ENCODE measurements at regions not wholly inside any gene's neighbourhood (a gene's known extent, or its start where the extent isn't known, plus 50 kb on each side); places are given as distances from the start of the nearest gene placed in this dataset.
A peak's percentile ranks its signal among the peaks of the same experiment; 100 is the strongest.

DNA sequence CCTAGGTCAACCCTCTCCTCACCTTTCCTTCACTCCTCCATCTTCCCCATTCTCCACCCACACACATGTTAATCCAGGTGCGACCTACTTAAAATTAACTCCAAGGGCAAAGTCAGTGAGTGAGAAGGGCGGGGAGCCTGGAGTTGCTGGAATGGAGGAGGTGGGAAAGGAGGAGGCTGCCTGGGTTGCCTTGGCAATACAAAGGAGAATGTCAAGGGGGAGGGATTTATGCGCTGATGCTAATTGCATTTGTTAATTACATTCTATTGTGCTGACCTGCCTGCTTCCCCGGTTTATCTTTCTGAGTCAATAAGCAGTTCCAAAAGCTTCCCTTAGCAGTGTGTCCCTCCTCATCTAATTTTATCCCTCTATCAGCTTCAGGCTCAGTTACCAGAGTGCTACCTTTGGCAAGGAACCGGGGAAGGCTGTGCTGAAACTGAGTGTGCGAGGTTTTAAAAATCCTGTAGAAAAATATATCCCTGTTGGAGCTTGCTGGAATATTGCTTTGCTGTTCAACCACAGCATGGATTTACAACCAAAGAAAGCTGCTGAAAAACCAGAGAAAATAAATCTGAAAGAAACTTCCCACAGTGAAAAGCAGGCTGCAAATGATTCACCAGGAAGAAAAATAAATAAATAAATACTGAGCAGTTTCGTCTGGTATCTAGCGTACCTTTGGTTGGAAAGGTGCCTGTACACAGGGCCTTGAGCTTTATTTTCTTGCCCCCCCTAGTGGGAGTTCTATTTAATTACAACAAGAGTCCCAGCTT, 113.2 kb upstream of the DGKB start:
- no peaks in the 10 kb centered on the region for H3K27me3 ChIP-seq (ENCODE audit: control insufficient read depth, insufficient read depth, low read length)
- peaks cover 16% of the 10 kb centered on the region for H3K4me1 ChIP-seq (ENCODE audit: control insufficient read depth, insufficient read depth, low read length)
- H3K9me3 ChIP-seq (ENCODE audit: control insufficient read depth, insufficient read depth, low read depth, low read length) = no peaks in the 10 kb centered on the region
- no peaks in the 10 kb centered on the region for H3K36me3 ChIP-seq (ENCODE audit: control insufficient read depth, insufficient read depth, low read length)
- H3K27ac ChIP-seq (ENCODE audit: low read depth, low read length) = peak overlapping the region; percentile 39; the same call in 1 of the 2 replicates
- peak overlapping the region; percentile 54 for H3K4me3 ChIP-seq (ENCODE audit: low read depth, low read length)
- peak overlapping the region; percentile 13 for H3K9ac ChIP-seq (ENCODE audit: low read length)

DNA sequence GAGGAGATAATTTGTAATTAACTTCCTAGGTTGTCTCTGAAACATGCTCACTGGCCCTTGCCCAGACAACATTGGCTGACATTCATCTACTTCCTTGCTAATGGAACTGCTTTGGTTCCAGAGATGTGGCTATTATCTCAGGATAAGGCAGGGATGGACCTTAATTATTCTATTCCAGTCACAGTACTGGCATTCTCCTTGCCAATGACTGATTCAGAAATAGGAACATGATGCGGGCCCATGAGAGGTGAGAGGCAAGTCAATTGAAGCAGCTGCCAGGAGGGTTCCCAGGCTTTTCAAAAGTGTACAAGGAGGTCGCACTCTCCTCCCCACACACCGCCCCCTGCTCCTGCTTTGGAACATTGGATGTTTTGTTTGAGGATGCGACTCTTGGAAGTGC, 109.6 kb upstream of the DGKB start:
- H3K4me1 ChIP-seq (ENCODE audit: control insufficient read depth, insufficient read depth, low read length) = peaks cover 16% of the 10 kb centered on the region
- H3K4me3 ChIP-seq (ENCODE audit: low read depth, low read length) = no peak overlapping the region
- H3K27me3 ChIP-seq (ENCODE audit: control insufficient read depth, insufficient read depth, low read length) = no peaks in the 10 kb centered on the region
- no peaks in the 10 kb centered on the region for H3K9me3 ChIP-seq (ENCODE audit: control insufficient read depth, insufficient read depth, low read depth, low read length)
- no peak overlapping the region for H3K9ac ChIP-seq (ENCODE audit: low read length)
- no peak overlapping the region for H3K27ac ChIP-seq (ENCODE audit: low read depth, low read length)
- no peaks in the 10 kb centered on the region for H3K36me3 ChIP-seq (ENCODE audit: control insufficient read depth, insufficient read depth, low read length)

- Histone ChIP-seq H3K4me3 (ENCODE audit: low read depth, low read length) (no peak overlapping the region), H3K27me3 (ENCODE audit: control insufficient read depth, insufficient read depth, low read length) (no peaks in the 10 kb centered on the region), H3K36me3 (ENCODE audit: control insufficient read depth, insufficient read depth, low read length) (no peaks in the 10 kb centered on the region), H3K9me3 (ENCODE audit: control insufficient read depth, insufficient read depth, low read depth, low read length) (no peaks in the 10 kb centered on the region), H3K4me1 (ENCODE audit: control insufficient read depth, insufficient read depth, low read length) (peaks cover 9% of the 10 kb centered on the region), H3K9ac (ENCODE audit: low read length) (no peak overlapping the region), H3K27ac (ENCODE audit: low read depth, low read length) (no peak overlapping the region)
These were observed 108.7 kb upstream of the DGKB start for GRCh38 chr7:15011289-15011688.

DNA sequence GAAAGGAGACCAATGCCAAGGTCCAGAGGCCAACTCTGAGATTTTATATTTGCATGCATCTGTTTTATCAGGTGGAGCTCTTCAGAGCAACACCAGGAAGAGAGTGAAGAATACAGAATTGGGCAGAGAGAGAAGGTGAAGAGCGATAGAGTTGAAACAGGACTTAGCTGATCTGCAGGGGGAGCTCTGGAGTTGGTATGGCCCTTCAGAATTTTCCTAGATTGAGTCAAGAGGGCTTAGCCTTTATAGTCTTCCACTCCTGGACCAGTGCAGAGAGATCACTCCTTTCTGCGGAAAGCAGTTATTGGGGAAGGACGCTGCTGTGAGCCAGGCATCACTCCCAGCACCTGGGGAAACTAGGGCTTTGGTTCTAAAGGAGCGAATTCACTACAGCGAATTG, 105.0 kb upstream of the DGKB start:
- Histone ChIP-seq H3K4me3 (ENCODE audit: low read depth, low read length) (no peak overlapping the region), H3K9ac (ENCODE audit: low read length) (no peak overlapping the region), H3K9me3 (ENCODE audit: control insufficient read depth, insufficient read depth, low read depth, low read length) (no peaks in the 10 kb centered on the region), H3K4me1 (ENCODE audit: control insufficient read depth, insufficient read depth, low read length) (peaks cover 8% of the 10 kb centered on the region), H3K27me3 (ENCODE audit: control insufficient read depth, insufficient read depth, low read length) (no peaks in the 10 kb centered on the region), H3K27ac (ENCODE audit: low read depth, low read length) (no peak overlapping the region), H3K36me3 (ENCODE audit: control insufficient read depth, insufficient read depth, low read length) (no peaks in the 10 kb centered on the region)

DNA sequence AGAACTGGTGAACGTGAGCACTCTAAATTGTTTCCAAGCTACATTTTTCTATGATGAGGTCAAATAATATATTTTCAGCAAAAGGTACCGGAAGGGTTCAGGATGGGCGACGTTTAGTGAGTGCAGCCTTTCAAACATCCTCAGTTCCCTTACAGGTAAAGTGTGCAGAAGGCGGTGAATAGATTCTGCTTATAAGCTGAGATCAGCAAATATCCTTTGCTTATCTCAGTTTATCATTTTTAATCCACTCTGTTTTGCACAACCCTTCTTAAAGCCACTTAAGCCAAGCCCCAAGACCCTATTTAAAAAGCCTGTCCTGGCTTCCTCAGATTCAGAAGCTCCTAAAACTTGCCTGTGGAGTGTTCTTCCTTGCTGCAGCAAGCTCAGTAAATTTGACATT, 103.1 kb upstream of the DGKB start:
- Histone ChIP-seq H3K27ac (ENCODE audit: low read depth, low read length) (no peak overlapping the region), H3K27me3 (ENCODE audit: control insufficient read depth, insufficient read depth, low read length) (no peaks in the 10 kb centered on the region), H3K36me3 (ENCODE audit: control insufficient read depth, insufficient read depth, low read length) (no peaks in the 10 kb centered on the region), H3K4me1 (ENCODE audit: control insufficient read depth, insufficient read depth, low read length) (no peaks in the 10 kb centered on the region), H3K9ac (ENCODE audit: low read length) (no peak overlapping the region), H3K9me3 (ENCODE audit: control insufficient read depth, insufficient read depth, low read depth, low read length) (no peaks in the 10 kb centered on the region), H3K4me3 (ENCODE audit: low read depth, low read length) (no peak overlapping the region)

DNA sequence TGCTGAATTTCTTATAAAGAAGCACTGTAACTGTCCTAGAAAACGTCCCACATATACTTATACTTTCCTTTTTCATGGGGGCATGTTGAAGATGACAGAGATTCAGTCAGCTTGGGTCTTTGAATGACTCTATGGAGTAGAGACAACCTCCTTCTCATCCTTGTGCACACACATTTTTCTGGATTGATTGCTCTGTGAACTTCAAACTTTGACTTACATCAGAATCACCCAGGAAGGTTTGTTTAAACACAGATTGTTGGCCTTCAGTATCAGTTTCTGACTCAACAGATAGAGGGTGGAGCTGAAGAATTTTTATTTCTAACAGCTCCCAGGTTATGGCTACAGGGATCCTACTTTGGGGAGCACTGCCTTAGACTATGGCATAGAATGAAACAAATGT, 97.6 kb upstream of the DGKB start:
- H3K9me3 ChIP-seq (ENCODE audit: control insufficient read depth, insufficient read depth, low read depth, low read length) = no peaks in the 10 kb centered on the region
- no peaks in the 10 kb centered on the region for H3K4me1 ChIP-seq (ENCODE audit: control insufficient read depth, insufficient read depth, low read length)
- H3K27ac ChIP-seq (ENCODE audit: low read depth, low read length) = no peak overlapping the region
- no peak overlapping the region for H3K9ac ChIP-seq (ENCODE audit: low read length)
- H3K27me3 ChIP-seq (ENCODE audit: control insufficient read depth, insufficient read depth, low read length) = no peaks in the 10 kb centered on the region
- no peaks in the 10 kb centered on the region for H3K36me3 ChIP-seq (ENCODE audit: control insufficient read depth, insufficient read depth, low read length)
- no peak overlapping the region for H3K4me3 ChIP-seq (ENCODE audit: low read depth, low read length)

DNA sequence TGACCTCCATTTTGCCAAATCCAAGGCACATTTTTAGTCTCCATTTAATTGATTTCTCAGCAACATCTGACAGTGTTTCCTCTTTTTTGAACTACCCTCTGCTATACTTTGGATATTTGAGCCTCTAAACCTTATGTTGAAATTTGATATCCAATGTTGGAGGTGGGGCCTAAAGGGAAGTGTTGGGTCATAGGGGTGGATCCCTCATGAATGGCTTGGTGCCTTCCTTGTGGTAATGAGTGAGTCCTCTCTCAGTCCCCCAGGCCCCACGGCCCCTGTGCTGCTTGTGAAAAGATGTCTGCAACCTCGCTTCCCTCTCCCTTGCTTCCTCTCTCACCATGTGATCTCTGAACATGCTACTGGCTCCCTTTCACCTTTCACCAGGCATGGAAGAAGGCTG, 96.8 kb upstream of the DGKB start:
- H3K9me3 ChIP-seq (ENCODE audit: control insufficient read depth, insufficient read depth, low read depth, low read length) = no peaks in the 10 kb centered on the region
- H3K27ac ChIP-seq (ENCODE audit: low read depth, low read length) = no peak overlapping the region
- H3K36me3 ChIP-seq (ENCODE audit: control insufficient read depth, insufficient read depth, low read length) = no peaks in the 10 kb centered on the region
- H3K4me3 ChIP-seq (ENCODE audit: low read depth, low read length) = no peak overlapping the region
- H3K9ac ChIP-seq (ENCODE audit: low read length) = no peak overlapping the region
- H3K27me3 ChIP-seq (ENCODE audit: control insufficient read depth, insufficient read depth, low read length) = no peaks in the 10 kb centered on the region
- no peaks in the 10 kb centered on the region for H3K4me1 ChIP-seq (ENCODE audit: control insufficient read depth, insufficient read depth, low read length)

GRCh38 chr7:14995774-14996173, 93.2 kb upstream of the DGKB start:
- Histone ChIP-seq H3K27me3 (ENCODE audit: control insufficient read depth, insufficient read depth, low read length) (no peaks in the 10 kb centered on the region), H3K36me3 (ENCODE audit: control insufficient read depth, insufficient read depth, low read length) (no peaks in the 10 kb centered on the region), H3K9me3 (ENCODE audit: control insufficient read depth, insufficient read depth, low read depth, low read length) (no peaks in the 10 kb centered on the region), H3K4me1 (ENCODE audit: control insufficient read depth, insufficient read depth, low read length) (no peaks in the 10 kb centered on the region), H3K9ac (ENCODE audit: low read length) (no peak overlapping the region), H3K27ac (ENCODE audit: low read depth, low read length) (no peak overlapping the region), H3K4me3 (ENCODE audit: low read depth, low read length) (no peak overlapping the region)

GRCh38 chr7:14988941-14989340, 86.4 kb upstream of the DGKB start:
- Histone ChIP-seq H3K27ac (ENCODE audit: low read depth, low read length) (no peak overlapping the region), H3K36me3 (ENCODE audit: control insufficient read depth, insufficient read depth, low read length) (no peaks in the 10 kb centered on the region), H3K27me3 (ENCODE audit: control insufficient read depth, insufficient read depth, low read length) (no peaks in the 10 kb centered on the region), H3K4me1 (ENCODE audit: control insufficient read depth, insufficient read depth, low read length) (no peaks in the 10 kb centered on the region), H3K4me3 (ENCODE audit: low read depth, low read length) (no peak overlapping the region), H3K9ac (ENCODE audit: low read length) (no peak overlapping the region), H3K9me3 (ENCODE audit: control insufficient read depth, insufficient read depth, low read depth, low read length) (no peaks in the 10 kb centered on the region)

DNA sequence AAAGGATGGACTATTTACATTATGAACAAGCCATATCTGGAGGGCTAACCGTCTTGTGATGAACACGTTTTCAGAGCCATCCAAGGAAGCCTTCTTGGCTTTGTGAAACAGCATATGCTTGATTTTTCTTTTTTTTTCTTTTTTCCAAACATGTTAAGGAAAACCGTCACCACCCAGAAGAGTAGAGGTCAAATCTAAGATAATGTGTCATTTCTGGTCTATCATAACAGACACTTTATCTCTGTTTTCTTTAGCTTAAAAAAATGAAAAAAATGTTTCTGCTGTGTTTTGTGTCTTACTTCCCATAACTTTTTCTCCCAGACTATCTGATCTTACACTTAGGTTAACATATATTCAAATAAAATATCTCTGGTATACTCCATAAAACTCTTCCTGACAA, 76.1 kb upstream of the DGKB start:
- Histone ChIP-seq H3K4me1 (ENCODE audit: control insufficient read depth, insufficient read depth, low read length) (no peaks in the 10 kb centered on the region), H3K27me3 (ENCODE audit: control insufficient read depth, insufficient read depth, low read length) (no peaks in the 10 kb centered on the region), H3K9ac (ENCODE audit: low read length) (no peak overlapping the region), H3K27ac (ENCODE audit: low read depth, low read length) (no peak overlapping the region), H3K36me3 (ENCODE audit: control insufficient read depth, insufficient read depth, low read length) (no peaks in the 10 kb centered on the region), H3K4me3 (ENCODE audit: low read depth, low read length) (no peak overlapping the region), H3K9me3 (ENCODE audit: control insufficient read depth, insufficient read depth, low read depth, low read length) (no peaks in the 10 kb centered on the region)

- H3K9ac ChIP-seq (ENCODE audit: low read length) = no peak overlapping the region
- H3K4me3 ChIP-seq (ENCODE audit: low read depth, low read length) = no peak overlapping the region
- no peaks in the 10 kb centered on the region for H3K36me3 ChIP-seq (ENCODE audit: control insufficient read depth, insufficient read depth, low read length)
- H3K27ac ChIP-seq (ENCODE audit: low read depth, low read length) = no peak overlapping the region
- no peaks in the 10 kb centered on the region for H3K4me1 ChIP-seq (ENCODE audit: control insufficient read depth, insufficient read depth, low read length)
- no peaks in the 10 kb centered on the region for H3K27me3 ChIP-seq (ENCODE audit: control insufficient read depth, insufficient read depth, low read length)
- H3K9me3 ChIP-seq (ENCODE audit: control insufficient read depth, insufficient read depth, low read depth, low read length) = no peaks in the 10 kb centered on the region
These were observed 72.1 kb upstream of the DGKB start for GRCh38 chr7:14974688-14975087.

Measured in HUES6 (cell line).